ENCODE measurements at regions not wholly inside any gene's neighbourhood (a gene's known extent, or its start where the extent isn't known, plus 50 kb on each side); places are given as distances from the start of the nearest gene placed in this dataset.

- Histone ChIP-seq H2AFZ (ENCODE audit: low read depth) (no peak overlapping the region), H3K4me3 (IDR thresholded peaks at IDR 0.05; ENCODE audit: insufficient read depth, low read depth, low read length) (no peak overlapping the region), H3K36me3 (ENCODE audit: insufficient read depth) (no peaks in the 10 kb centered on the region), H3K4me1 (ENCODE audit: low read depth, poor library complexity, severe bottlenecking) (no peaks in the 10 kb centered on the region), H3K79me2 (ENCODE audit: insufficient read depth, low read depth) (no peaks in the 10 kb centered on the region), H3K27ac (no peak overlapping the region), H3K9ac (no peak overlapping the region), H3K27me3 (ENCODE audit: insufficient read depth, low read depth) (no peaks in the 10 kb centered on the region), H4K20me1 (ENCODE audit: insufficient read depth) (no peaks in the 10 kb centered on the region), H3K4me2 (no peak overlapping the region)
- no peak for TF ChIP-seq CTCF (conservative IDR thresholded peaks at IDR 0.05; ENCODE audit: low read depth, low read length)
These were observed 492.5 kb downstream of the ARL4A start for GRCh38 chr7:13179775-13180523.

- Histone ChIP-seq H3K4me1 (ENCODE audit: low read depth, poor library complexity, severe bottlenecking) (no peaks in the 10 kb centered on the region), H3K4me3 (IDR thresholded peaks at IDR 0.05; ENCODE audit: insufficient read depth, low read depth, low read length) (no peak overlapping the region), H3K4me2 (no peak overlapping the region), H2AFZ (ENCODE audit: low read depth) (no peak overlapping the region), H3K27me3 (ENCODE audit: insufficient read depth, low read depth) (no peaks in the 10 kb centered on the region), H3K36me3 (ENCODE audit: insufficient read depth) (no peaks in the 10 kb centered on the region), H4K20me1 (ENCODE audit: insufficient read depth) (no peaks in the 10 kb centered on the region), H3K27ac (no peak overlapping the region), H3K9ac (no peak overlapping the region), H3K79me2 (ENCODE audit: insufficient read depth, low read depth) (no peaks in the 10 kb centered on the region)
- no peak for TF ChIP-seq CTCF (conservative IDR thresholded peaks at IDR 0.05; ENCODE audit: low read depth, low read length)
These were observed 493.8 kb downstream of the ARL4A start for GRCh38 chr7:13181216-13181615.

- no peaks in the 10 kb centered on the region for H4K20me1 ChIP-seq (ENCODE audit: insufficient read depth)
- H3K4me3 ChIP-seq (IDR thresholded peaks at IDR 0.05; ENCODE audit: insufficient read depth, low read depth, low read length), result no peak overlapping the region
- H3K27me3 ChIP-seq (ENCODE audit: insufficient read depth, low read depth), result no peaks in the 10 kb centered on the region
- H3K27ac ChIP-seq, result no peak overlapping the region
- H3K4me2 ChIP-seq, result no peak overlapping the region
- no peak overlapping the region for H2AFZ ChIP-seq (ENCODE audit: low read depth)
- no peaks in the 10 kb centered on the region for H3K79me2 ChIP-seq (ENCODE audit: insufficient read depth, low read depth)
- no peak for TF ChIP-seq CTCF (conservative IDR thresholded peaks at IDR 0.05; ENCODE audit: low read depth, low read length)
- H3K9ac ChIP-seq, result no peak overlapping the region
- no peaks in the 10 kb centered on the region for H3K4me1 ChIP-seq (ENCODE audit: low read depth, poor library complexity, severe bottlenecking)
- no peaks in the 10 kb centered on the region for H3K36me3 ChIP-seq (ENCODE audit: insufficient read depth)
These were observed 497.7 kb downstream of the ARL4A start for GRCh38 chr7:13185139-13185538.

- TF ChIP-seq CTCF (conservative IDR thresholded peaks at IDR 0.05; ENCODE audit: low read depth, low read length), result no peak
- Histone ChIP-seq H3K36me3 (ENCODE audit: insufficient read depth) (no peaks in the 10 kb centered on the region), H2AFZ (ENCODE audit: low read depth) (no peak overlapping the region), H3K27me3 (ENCODE audit: insufficient read depth, low read depth) (no peaks in the 10 kb centered on the region), H3K79me2 (ENCODE audit: insufficient read depth, low read depth) (no peaks in the 10 kb centered on the region), H4K20me1 (ENCODE audit: insufficient read depth) (no peaks in the 10 kb centered on the region), H3K4me1 (ENCODE audit: low read depth, poor library complexity, severe bottlenecking) (no peaks in the 10 kb centered on the region), H3K27ac (no peak overlapping the region), H3K9ac (no peak overlapping the region), H3K4me2 (no peak overlapping the region), H3K4me3 (IDR thresholded peaks at IDR 0.05; ENCODE audit: insufficient read depth, low read depth, low read length) (no peak overlapping the region)
These were observed 500.9 kb downstream of the ARL4A start for GRCh38 chr7:13188236-13188805.

Data from KMS-11 (cell line).